ENCODE measurements at regions not wholly inside any gene's neighbourhood (a gene's known extent, or its start where the extent isn't known, plus 50 kb on each side); places are given as distances from the start of the nearest gene placed in this dataset.
A peak's percentile ranks its signal among the peaks of the same experiment; 100 is the strongest.
"Not testable (repeated sequence)": the region's sequence is repeated elsewhere in the genome, so short reads cannot be mapped to it uniquely, and the experiment has no call there.

DNA sequence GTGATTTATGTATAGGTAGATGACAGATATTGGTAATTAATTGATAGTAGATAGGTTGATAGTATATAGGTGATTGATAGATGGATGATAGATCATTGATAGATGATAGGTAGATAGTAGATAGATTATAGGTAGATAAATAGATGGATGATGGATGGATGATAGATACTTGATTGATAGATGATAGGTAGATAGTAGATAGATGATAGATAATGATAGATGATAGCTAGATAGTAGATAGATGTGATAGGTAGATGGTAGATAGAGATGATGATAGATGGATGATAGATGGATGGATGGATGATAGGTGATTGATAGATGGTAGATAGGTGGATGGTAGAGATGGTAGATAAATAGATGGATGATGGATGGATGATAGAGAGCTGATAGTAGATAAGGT is 62.0 kb upstream of the SAMD11 start:
- intact Hi-C loops (cut with DNase I), result no loop called here
- no peak overlapping the region for H3K27ac ChIP-seq
- DNase-seq, result no peak
- TF ChIP-seq, protein P1, sequence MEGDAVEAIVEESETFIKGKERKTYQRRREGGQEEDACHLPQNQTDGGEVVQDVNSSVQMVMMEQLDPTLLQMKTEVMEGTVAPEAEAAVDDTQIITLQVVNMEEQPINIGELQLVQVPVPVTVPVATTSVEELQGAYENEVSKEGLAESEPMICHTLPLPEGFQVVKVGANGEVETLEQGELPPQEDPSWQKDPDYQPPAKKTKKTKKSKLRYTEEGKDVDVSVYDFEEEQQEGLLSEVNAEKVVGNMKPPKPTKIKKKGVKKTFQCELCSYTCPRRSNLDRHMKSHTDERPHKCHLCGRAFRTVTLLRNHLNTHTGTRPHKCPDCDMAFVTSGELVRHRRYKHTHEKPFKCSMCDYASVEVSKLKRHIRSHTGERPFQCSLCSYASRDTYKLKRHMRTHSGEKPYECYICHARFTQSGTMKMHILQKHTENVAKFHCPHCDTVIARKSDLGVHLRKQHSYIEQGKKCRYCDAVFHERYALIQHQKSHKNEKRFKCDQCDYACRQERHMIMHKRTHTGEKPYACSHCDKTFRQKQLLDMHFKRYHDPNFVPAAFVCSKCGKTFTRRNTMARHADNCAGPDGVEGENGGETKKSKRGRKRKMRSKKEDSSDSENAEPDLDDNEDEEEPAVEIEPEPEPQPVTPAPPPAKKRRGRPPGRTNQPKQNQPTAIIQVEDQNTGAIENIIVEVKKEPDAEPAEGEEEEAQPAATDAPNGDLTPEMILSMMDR (IDR thresholded peaks at IDR 0.05), result no peak
- peaks cover 6% of the 10 kb centered on the region for H3K4me1 ChIP-seq
- peaks cover 4% of the 10 kb centered on the region for H3K27me3 ChIP-seq (ENCODE audit: low read depth)
- H3K36me3 ChIP-seq, result no peaks in the 10 kb centered on the region
- ATAC-seq, result no peak
- no peaks in the 10 kb centered on the region for H3K9me3 ChIP-seq
- H3K4me3 ChIP-seq, result no peak overlapping the region

DNA sequence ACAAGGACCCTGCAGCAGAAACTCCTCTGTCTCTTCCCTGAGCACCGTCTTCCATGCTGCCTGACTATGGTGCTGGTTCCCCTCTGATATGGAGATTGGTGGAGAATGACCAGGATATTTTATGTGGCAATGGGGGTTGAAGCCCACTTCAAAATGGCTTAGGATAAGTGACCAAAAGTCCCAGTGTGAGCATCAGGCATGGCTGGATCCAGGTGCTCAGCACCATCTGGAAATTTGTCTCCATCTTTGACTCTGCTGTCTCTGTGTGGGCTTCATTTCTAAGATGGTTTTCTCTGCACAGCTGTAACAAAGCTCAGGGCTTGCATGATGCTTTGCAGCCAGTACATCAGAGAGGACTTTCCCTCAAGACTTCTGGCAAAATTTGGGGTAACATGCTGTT is 61.1 kb upstream of the SAMD11 start:
- DNase-seq; H3K9me3 ChIP-seq; H3K4me3 ChIP-seq; ATAC-seq; intact Hi-C loops (cut with DNase I); H3K36me3 ChIP-seq; H3K27ac ChIP-seq; H3K4me1 ChIP-seq: not testable (repeated sequence)
- H3K27me3 ChIP-seq (ENCODE audit: low read depth), result peaks cover 11% of the 10 kb centered on the region

GRCh38 chr1:865633-866032 is 58.1 kb upstream of the SAMD11 start:
- H3K9me3 ChIP-seq; DNase-seq; H3K36me3 ChIP-seq; ATAC-seq; H3K4me3 ChIP-seq; intact Hi-C loops (cut with DNase I); H3K27ac ChIP-seq; H3K4me1 ChIP-seq: not testable (repeated sequence)
- peaks cover 12% of the 10 kb centered on the region for H3K27me3 ChIP-seq (ENCODE audit: low read depth)

DNA sequence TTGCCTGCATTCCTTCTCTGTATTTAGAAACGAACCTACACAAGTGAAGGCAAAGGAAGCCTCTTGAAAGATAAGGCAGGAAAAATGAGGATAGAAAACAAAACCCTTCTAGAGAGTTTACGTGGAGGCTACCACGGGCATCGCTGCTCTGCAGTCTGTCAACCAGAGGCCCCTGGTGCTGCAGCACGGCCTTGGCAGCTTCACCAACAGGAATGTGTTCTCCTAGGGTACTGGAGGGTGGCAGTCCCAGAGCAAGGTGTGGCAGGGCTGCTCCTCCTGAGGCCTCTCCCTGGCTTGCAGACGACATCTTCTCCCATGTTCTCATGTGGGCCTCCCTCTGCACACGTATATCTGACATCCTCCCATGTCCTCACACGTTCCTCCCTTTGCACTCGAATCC is 57.6 kb upstream of the SAMD11 start:
- H3K9me3 ChIP-seq, result no peaks in the 10 kb centered on the region
- H3K36me3 ChIP-seq, result no peaks in the 10 kb centered on the region
- peaks cover 12% of the 10 kb centered on the region for H3K27me3 ChIP-seq (ENCODE audit: low read depth)
- ATAC-seq (no peak), DNase-seq (no peak)
- no peaks in the 10 kb centered on the region for H3K4me1 ChIP-seq
- intact Hi-C loops (cut with DNase I), result no loop called here
- no peak overlapping the region for H3K27ac ChIP-seq
- TF ChIP-seq, protein P1 (IDR thresholded peaks at IDR 0.05), result no peak
- no peak overlapping the region for H3K4me3 ChIP-seq

- intact Hi-C loops (cut with DNase I); H3K27ac ChIP-seq; H3K36me3 ChIP-seq; DNase-seq; H3K9me3 ChIP-seq; H3K4me3 ChIP-seq; ATAC-seq; H3K4me1 ChIP-seq: not testable (repeated sequence)
- peaks cover 12% of the 10 kb centered on the region for H3K27me3 ChIP-seq (ENCODE audit: low read depth)
These were observed 57.0 kb upstream of the SAMD11 start for GRCh38 chr1:866631-867299.

DNA sequence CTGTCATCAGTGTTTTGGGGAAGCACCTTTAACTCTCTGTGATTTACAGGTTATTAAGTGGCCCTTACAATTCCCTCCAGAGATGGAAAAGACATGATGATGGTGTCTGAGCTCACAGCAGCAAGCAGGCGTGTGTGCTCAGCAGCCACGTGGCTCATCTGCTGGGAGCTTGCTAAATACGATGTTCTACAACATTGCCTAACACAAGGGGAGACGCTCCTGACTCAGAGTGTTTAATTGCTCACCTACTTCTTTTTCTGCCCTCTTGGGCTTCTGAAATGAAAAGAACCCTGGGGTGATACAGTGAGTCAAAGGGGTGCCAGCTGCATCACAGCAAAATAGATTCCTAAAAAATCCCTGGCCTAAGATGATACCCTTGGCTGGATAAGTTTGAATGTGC is 56.2 kb upstream of the SAMD11 start:
- intact Hi-C loops (cut with DNase I); H3K36me3 ChIP-seq; H3K27ac ChIP-seq; ATAC-seq; H3K9me3 ChIP-seq; DNase-seq; H3K4me3 ChIP-seq; H3K4me1 ChIP-seq: not testable (repeated sequence)
- peaks cover 12% of the 10 kb centered on the region for H3K27me3 ChIP-seq (ENCODE audit: low read depth)

GRCh38 chr1:869499-870244 is 54.1 kb upstream of the SAMD11 start:
- intact Hi-C loops (cut with DNase I), result no loop called here
- H3K9me3 ChIP-seq, result no peaks in the 10 kb centered on the region

More at GRCh38 chr1:869499-870244, 54.1 kb upstream of the SAMD11 start:
- Histone ChIP-seq H3K4me3 (peak overlapping the region; percentile 33), H3K27me3 (ENCODE audit: low read depth) (peaks cover 13% of the 10 kb centered on the region), H3K4me1 (no peaks in the 10 kb centered on the region), H3K36me3 (no peaks in the 10 kb centered on the region), H3K27ac (no peak overlapping the region)
- TF ChIP-seq, protein P1 (IDR thresholded peaks at IDR 0.05), result peak; percentile 82
- ATAC-seq (peak; percentile 88 to 93), DNase-seq (peak; percentile 88)

Measured in lower lobe of right lung (tissue), 2 donors.